ENCODE measurements at regions not wholly inside any gene's neighbourhood (a gene's known extent, or its start where the extent isn't known, plus 50 kb on each side); places are given as distances from the start of the nearest gene placed in this dataset.

GRCh38 chr4:155569960-155570515 is 96.6 kb upstream of the GUCY1A1 start:
- FAIRE-seq: no peak
- DNase-seq (ENCODE audit: low read depth in 1 of 2, low spot score in 1 of 2): no peak
- 13% methylated on average over 4 of the region's 4 CpGs for WGBS (ENCODE audit: missing lambda C conversion rate)
- ChIA-PET CTCF (no interaction called here), POLR2A (no interaction called here)
- no peaks in the 10 kb centered on the region for H3K9me3 ChIP-seq
- no peak for ATAC-seq
- H3K27ac ChIP-seq: no peak overlapping the region
- no peaks in the 10 kb centered on the region for H3K4me1 ChIP-seq
- H3K4me3 ChIP-seq: no peak overlapping the region
- TF ChIP-seq ZC3H11A (IDR thresholded peaks at IDR 0.05) (no peak), RARB (CRISPR knock-in tag; IDR thresholded peaks at IDR 0.05) (no peak), EHF (CRISPR knock-in tag; IDR thresholded peaks at IDR 0.05) (no peak), RCOR1 (IDR thresholded peaks at IDR 0.05; ENCODE audit: low read depth, low read length) (no peak), ZSCAN20 (CRISPR knock-in tag; IDR thresholded peaks at IDR 0.05) (no peak), CHD4 (IDR thresholded peaks at IDR 0.05; ENCODE audit: borderline replicate concordance) (no peak), EHMT2 (IDR thresholded peaks at IDR 0.05; ENCODE audit: low read depth) (no peak), GATA3 (IDR thresholded peaks at IDR 0.05; ENCODE audit: borderline replicate concordance) (no peak)
- no peak overlapping the region for H3K4me2 ChIP-seq

GRCh38 chr4:155569471-155569870 is 97.2 kb upstream of the GUCY1A1 start:
- Histone ChIP-seq H3K4me2 (no peak overlapping the region), H3K27ac (no peak overlapping the region), H3K4me3 (no peak overlapping the region), H3K9me3 (no peaks in the 10 kb centered on the region), H3K4me1 (no peaks in the 10 kb centered on the region)
- no peak for TF ChIP-seq RAD21 (conservative IDR thresholded peaks at IDR 0.05 in 1 of 2, IDR thresholded peaks at IDR 0.05 in 1 of 2)
- TF ChIP-seq RNF2 (IDR thresholded peaks at IDR 0.05; ENCODE audit: borderline replicate concordance, low read depth): no peak
- no peak for TF ChIP-seq NFE2L2 (conservative IDR thresholded peaks at IDR 0.05; ENCODE audit: low read length)
- TF ChIP-seq BCL3 (IDR thresholded peaks at IDR 0.05): no peak
- TF ChIP-seq CHD2 (IDR thresholded peaks at IDR 0.05; ENCODE audit: low read length, partially characterized antibody): no peak
- no peak for TF ChIP-seq CBX2 (IDR thresholded peaks at IDR 0.05; ENCODE audit: borderline replicate concordance, low read depth)
- TF ChIP-seq JUN (IDR thresholded peaks at IDR 0.05): no peak
- TF ChIP-seq HES2 (IDR thresholded peaks at IDR 0.05): no peak
- no peak for TF ChIP-seq CTCF (IDR thresholded peaks at IDR 0.05)
- no peak for TF ChIP-seq REST (IDR thresholded peaks at IDR 0.05)
- TF ChIP-seq CEBPB (IDR thresholded peaks at IDR 0.05): no peak
- TF ChIP-seq MAFK (IDR thresholded peaks at IDR 0.05; ENCODE audit: partially characterized antibody): no peak
- TF ChIP-seq NPAS2 (CRISPR knock-in tag; IDR thresholded peaks at IDR 0.05; ENCODE audit: borderline replicate concordance): no peak
- TF ChIP-seq HOXA7 (CRISPR knock-in tag; IDR thresholded peaks at IDR 0.05): no peak
- no peak for TF ChIP-seq ZFP36 (IDR thresholded peaks at IDR 0.05; ENCODE audit: borderline replicate concordance, partially characterized antibody)
- TF ChIP-seq ESRRA (IDR thresholded peaks at IDR 0.05; ENCODE audit: borderline replicate concordance, low read length): no peak
- TF ChIP-seq POLR2A (IDR thresholded peaks at IDR 0.05; ENCODE audit: low read length): no peak
- TF ChIP-seq HEYL (CRISPR knock-in tag; IDR thresholded peaks at IDR 0.05): no peak
- DNase-seq (ENCODE audit: low read depth in 1 of 2, low spot score in 1 of 2): no peak
- ATAC-seq: no peak
- CTCF ChIA-PET: no interaction called here
- FAIRE-seq: no peak
- WGBS (ENCODE audit: missing lambda C conversion rate): 23% methylated on average over 3 of the region's 3 CpGs
- POLR2A ChIA-PET: no interaction called here

Measured in A549 (cell line).